Activated CD4-positive, CD25-positive, alpha-beta regulatory T cell treated with anti-CD3 and anti-CD28 coated beads, Interleukin-2, amount 50 U/mL, for 24 hours (primary cell): ENCODE measurements at regions not wholly inside any gene's neighbourhood (a gene's known extent, or its start where the extent isn't known, plus 50 kb on each side); places are given as distances from the start of the nearest gene placed in this dataset.
"Not testable (repeated sequence)": the region's sequence is repeated elsewhere in the genome, so short reads cannot be mapped to it uniquely, and the experiment has no call there.

Experiments used
- ATAC-seq, 2 donors: fragments of 150-1000 bp; cut with Tn5 transposase; one replicate each; pipeline ENCODE4 v1.10.0; 2021; ENCODE audit warnings: mild to moderate bottlenecking in 1 of 2, moderate library complexity in 1 of 2

DNA sequence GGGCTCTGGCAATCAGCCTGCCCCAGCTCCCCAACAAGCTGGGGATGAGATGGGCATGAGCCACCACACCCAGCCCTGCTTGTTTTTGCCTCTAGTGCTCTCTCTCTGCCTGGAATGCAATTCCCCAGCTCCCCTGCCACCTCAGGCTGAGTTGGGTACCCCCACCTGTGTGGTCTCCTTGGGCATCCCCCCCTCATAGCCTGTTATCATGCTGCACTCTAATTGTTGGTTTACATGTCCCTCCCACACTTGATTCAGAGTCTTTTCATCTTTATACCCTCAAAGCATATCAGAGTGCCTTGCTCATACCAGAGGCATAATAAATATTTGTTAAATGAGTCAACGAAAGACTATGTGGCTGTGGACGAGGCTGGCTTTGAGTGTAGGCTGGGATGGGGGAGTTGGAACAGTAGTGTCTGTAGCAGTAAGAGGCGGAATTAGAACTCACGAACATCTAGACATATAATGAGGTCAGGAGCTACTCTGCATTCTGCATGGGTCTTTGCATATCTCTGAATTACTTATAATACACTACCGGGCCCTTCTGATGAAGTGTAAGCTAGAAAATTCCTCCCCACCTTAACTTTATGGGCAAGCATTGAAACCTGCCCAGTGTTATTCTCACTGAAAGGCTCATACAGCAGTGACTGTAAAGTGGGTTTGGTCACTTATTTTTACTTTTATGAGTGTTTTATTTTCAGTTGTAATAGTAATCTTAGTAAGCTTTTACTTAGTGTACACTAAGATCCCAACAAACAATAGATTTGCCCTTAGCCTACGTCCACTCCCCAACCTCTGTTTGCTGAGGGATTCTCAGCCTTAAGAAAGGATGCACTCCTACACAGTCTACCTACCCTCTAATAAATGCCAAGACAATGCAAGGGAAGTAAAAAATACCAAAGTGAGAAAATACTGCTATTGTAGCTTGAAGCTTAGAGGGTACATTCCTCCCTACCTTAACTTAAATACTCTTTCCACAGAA is 58.7 kb downstream of the EDN1 start:
- ATAC-seq: no peak

DNA sequence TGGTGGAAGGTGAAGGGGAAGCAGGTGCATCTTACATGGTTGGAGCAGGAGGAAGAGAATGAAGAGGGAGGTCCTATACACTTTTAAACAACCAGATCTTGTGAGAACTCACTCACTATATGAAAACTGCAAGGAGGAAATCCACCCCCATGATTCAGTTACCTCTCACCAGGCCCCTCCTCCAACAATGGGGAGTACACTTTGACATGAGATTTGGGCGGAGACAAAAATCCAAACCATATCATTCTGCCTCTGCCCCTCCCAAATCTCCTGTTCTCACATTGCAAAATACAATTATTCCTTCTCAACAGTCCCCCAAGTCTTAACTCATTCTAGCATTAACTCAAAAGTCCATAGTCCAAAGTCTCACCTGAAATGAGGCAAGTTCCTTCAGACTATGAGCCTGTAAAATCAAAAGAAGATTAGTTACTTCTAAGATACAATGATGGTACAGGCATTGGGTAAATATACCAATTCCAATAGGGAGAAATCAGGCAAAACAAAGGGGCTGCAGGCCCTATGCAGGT is 60.5 kb downstream of the EDN1 start:
- ATAC-seq: no peak

DNA sequence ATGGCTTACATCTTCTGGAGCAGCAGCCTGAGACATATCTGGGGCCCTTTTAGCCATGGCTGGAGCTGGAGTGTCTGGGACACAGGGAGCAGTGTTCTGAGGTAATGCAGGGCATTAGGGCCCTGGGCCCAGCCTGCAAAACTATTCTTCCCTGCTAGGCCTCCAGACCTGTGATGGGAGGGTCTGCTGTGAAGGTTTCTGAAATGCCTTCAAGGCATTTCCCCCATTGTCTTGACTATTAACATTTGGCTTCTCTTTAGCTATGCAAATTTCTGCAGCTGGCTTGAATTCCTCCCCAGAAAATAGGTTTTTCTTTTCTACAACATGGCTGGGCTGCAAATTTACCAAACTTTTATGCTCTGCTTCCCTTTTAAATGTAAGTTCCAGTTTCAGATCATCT is 61.5 kb downstream of the EDN1 start:
- no peak for ATAC-seq

DNA sequence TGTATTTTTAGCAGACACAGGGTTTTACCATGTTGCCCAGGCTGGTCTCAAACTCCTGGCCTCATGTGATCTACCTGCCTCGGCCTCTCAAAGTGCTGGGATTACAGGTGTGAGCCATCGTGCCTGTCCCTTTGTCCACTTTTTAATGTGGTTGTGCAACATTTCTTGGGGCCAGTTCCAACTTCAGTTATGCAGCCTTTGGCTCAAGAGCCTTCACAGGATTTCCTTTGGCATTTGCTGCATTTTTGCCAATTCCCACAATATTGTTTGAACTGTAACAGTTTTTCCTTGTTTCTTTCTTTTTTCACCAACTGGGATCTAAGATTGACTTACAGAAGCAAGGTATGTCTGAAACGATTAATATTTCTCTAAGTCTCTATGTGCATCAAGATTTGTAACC is 63.6 kb downstream of the EDN1 start:
- no peak for ATAC-seq

DNA sequence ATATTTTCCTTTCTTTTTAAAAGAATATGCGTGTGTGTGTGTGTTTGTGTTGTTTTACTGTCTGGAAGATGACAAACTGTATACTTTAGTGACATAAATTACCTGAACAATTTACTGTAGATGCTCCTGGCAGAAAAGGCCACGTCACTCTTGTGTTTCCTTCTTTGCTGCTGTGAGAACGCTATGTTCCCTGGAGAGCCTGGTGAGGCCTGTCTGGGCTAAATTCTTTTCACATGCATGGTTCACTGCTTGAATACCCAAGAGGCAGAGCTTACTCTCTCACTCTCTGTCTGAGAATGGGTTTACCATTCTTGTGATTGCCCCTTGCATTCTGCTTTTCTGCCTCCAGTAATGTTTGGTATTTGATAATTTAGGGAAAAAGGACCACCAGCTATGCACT is 64.3 kb downstream of the EDN1 start:
- ATAC-seq: no peak

DNA sequence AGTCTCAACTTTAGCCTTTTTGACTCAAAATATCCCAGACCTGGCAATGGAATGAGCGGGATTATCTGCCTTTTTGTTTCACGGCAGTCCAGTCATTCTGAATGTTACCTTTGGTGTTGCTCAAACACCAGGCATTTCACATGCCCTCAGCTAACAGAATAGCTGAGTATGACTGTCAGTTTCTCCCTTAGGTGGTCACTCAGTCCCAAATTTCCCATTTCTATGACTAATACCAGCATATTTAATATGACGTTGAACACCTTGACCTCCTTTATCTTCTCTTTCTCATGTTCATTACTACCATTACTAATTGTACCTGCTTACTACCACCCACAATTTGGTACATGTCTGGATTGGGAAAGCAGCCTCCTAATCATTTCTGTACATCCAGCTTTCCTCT is 65.2 kb downstream of the EDN1 start:
- no peak for ATAC-seq

DNA sequence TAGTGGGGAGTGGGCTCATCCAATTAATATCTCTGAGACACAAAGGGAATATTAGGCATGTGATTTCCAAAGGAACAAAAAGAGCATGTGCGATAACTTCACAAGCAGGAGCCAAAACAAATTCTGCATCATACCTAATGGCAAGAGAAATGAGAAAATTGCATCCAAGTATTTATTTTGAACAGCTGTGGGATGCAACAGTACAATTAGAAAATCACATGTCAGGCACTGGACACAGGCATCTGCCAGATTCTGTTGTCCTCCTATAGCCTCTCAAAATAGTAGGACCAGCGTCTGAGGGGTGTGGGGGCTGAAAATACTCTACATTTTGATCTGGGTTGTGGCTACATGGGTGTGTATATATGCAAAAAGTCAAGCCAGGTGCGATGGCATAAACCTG is 66.3 kb downstream of the EDN1 start:
- ATAC-seq: no peak

DNA sequence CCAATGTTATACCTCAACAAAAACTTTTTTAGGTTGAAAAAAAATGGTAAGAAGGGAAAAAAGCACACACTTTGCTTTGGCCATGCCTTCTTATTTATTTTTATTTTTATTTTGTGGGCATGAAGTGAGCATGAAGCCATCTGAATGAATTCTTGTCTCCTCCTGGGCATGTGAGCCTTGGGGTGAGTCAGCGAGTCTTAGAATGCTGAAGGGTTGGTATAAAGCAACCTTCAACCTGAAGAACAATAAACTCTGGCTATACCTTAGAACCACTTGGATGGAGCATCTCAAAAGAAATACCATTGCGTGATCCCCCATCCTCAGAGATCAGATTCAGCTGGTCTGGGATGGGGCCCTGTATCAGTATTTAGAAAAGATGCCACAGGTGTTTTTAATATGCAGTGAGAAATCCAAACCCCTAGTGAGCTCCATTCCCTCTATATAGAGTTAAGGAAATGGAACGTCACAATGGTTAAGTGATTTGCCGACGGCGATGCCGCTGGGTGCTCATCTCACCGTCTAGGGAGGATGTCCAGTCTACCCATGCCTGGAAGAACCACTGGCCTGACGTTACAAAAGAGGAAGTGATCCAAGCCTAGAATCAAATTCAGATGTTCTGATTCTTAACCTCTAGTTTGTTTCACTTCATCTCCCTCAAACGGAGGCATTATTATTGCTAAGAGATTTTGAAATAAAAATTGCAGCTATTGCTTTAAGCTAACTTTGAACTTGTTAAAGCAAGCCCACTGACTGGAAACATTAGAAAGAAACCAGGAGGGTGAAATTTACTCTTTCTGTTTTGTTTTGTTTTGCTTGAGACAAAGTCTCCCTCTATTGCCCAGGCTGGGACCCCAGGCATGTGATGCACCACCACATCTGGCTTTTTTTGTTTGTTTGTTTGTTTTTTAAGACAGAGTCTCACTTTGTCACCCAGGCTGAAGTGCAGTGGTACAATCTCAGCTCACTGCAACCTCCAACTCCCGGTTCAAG is 67.1 kb downstream of the EDN1 start:
- no peak for ATAC-seq

DNA sequence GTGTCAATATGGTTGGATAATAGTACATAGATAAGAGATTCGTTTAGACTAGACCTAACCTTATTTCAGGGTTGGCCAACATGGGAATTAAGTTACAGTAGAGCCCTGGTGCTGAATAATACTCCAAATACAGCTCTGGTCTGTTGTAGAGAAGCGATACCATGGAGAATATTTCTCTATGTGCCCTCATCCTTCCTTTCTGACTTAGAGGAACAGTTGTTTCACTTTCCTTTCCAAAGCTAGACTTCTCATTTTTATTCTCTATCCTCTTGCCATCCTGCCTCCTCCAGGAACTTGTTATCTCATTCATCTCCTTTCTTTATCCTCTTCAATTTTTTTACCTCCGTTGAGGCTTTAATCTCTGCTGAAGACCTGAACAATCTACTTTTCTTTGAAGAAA is 68.9 kb downstream of the EDN1 start:
- ATAC-seq: no peak

DNA sequence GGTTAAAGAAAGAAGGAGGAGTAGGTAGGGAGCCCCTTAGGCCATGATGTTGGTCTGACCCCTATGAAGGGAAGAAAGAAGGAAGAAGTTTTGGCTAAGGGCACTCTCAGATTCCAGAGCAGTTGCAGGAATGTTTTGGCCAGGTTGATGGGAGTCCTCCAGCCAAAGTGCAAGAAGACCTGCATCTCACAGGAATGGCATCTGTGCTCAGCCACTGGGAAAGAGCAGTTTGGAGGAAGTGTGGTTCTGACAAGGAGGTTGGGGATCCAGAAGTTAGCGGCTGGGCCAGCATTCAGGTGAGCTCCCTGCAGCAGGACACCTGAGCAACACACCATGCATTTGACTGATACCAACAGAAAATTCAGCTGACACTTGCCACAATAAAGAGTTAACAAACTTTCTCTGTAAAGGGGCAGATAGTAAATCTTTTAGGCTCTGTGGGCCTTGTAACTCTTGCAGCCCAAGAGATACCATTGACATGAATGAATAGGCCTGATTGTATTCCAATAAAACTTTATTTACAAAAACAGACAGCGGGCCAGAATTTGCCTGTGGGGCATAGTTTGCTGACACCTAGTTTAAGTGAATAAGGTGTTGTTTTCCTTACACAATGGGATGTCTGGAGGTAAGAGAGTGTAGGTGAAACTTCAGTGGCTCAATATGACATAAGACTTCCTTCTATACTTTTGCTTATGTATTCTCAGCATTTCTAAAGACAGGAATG is 71.0 kb downstream of the EDN1 start:
- ATAC-seq: no peak

DNA sequence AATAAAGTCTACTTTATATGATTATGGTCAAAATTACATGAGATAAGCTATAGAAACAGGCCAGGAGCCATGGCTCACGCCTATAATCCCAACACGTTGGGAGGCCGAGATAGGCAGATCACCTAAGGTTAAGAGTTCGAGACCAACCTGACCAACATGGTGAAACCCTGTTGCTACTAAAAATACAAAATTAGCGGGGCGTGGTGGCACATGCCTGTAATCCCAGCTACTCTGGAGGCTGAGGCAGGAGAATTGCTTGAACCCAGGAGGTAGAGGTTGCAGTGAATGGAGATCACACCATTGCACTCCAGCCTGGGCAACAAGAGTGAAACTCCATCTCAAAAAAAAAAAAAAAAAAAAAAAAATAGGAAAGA is 73.1 kb downstream of the EDN1 start:
- ATAC-seq: not testable (repeated sequence)

DNA sequence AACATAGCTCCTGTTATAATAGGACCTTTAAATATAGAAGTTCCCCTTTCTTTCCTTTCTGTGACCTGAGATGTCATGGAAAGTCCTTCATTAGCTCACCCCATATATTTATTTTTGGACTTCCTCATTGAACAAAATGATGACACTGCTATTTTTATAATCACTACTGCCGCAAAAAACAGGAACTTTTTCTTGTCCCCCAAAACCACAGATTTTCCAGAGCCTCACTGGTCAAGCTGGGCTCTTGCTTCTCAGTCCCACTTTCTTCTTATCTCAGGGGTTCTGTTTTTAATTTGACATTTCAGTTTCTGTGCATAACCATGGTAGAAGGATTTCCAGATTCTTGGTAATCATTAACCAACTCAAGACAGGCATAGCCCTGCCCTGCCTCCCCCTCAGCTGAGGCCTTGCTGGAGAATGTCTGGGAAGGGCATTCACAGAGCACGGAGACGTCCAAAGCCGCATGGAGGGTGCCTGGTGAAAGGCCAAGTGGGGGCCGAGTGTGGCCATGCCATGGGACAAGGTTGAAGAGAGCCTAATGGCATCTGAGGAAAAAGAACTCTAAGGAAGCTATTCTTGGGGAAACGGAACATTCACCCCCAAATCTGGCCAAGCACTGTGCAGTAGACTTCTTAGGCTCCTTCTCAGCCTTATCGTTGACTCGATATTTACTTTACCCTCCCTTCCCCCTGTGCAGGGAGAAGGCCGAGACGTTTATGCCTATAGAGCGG is 73.7 kb downstream of the EDN1 start:
- no peak for ATAC-seq

DNA sequence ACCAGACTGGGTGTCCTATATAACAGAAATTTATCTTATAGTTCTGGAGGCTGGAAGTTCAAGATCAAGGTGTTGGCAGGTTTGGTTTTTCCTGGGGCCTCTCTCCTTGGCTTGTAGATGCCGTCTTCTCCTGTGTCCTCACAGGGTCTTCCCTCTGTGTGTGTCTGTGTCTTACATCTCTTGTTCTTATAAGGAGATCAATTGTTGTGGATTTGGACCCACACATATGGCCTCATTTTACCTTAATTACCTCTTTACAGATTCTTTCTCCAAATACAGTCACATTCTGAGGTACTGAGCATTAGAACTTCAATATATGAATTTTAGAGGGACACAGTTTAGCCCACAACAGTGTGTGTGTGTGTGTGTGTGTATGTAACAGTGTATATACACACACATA is 74.5 kb downstream of the EDN1 start:
- ATAC-seq: no peak

DNA sequence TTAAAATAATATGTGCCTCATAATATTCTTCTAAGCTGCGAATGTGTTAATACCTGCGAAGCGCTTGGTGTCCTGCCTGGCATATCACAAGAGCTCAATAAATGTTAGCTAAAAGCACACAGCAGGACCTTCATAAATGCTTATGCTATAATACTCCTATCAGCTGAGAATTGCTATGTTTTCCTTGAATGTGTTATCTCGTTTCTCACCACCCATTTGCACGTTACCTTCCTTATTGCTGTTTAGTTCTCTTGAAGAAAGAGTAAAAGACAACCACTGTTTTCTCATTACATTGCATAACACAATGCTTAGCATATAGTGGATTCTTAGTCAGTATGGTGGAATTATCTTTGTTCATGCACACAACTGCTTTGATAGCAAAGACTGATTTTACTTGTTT is 76.6 kb downstream of the EDN1 start:
- no peak for ATAC-seq

DNA sequence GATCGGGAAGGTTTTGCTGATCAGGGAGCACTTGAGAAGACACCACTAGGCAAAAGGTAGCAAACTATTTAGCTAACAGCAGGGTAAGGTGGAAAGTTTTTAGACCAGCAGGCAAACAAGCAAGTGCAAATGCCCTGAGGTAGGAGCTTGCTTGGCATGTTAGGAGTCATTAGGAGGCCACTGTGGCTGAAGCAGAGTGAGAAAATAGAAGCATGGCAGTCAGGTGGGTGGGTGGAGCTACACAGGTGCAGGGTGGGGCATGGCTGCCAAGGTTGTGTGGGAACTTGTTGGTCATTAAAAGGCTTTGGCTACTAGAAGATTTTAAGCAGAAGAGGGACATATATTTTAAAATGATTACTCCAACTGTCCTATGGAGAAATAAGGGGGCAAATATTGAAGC is 77.3 kb downstream of the EDN1 start:
- ATAC-seq: no peak

DNA sequence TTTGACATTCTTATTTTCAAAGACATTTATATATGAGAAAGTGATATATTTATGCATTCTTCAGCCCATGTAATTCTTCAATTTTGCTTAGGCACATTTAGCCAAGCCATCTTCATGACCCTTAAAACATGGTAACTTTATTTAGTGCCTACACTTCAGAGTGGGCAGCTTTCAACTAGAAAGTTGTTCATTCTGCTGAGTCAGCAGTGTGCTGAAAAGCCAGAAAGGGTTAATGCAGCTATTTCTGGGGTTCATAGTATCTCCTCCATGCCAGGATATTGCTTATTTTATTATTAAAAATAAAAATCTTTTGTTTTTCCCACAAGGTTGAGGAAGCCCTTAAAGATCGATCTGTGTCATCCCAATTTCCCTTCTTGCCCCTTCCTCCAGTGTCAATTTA is 79.2 kb downstream of the EDN1 start:
- no peak for ATAC-seq

DNA sequence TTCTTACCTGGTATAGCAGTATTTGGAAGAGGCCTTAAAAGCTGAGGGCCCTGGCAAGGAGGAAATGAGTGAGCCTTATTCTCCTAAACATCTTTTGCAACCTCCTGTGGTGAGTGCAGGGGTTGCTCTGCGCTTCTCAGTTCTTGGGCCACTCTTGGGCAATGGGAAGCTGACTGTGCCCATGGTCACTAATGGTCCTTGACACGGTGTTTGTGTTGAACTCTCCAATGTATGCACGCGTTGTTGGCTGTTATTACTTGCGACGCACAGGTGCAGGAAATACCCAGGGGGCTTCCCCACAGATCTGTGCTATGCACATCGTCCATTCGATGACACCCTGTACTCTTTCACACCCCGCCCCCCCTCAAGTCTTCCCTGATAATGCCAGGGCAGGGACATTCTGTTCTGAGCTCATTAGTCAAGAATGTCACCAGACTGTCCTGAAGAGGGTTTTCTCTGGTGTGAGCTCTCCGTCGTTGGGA is 79.7 kb downstream of the EDN1 start:
- ATAC-seq: no peak

DNA sequence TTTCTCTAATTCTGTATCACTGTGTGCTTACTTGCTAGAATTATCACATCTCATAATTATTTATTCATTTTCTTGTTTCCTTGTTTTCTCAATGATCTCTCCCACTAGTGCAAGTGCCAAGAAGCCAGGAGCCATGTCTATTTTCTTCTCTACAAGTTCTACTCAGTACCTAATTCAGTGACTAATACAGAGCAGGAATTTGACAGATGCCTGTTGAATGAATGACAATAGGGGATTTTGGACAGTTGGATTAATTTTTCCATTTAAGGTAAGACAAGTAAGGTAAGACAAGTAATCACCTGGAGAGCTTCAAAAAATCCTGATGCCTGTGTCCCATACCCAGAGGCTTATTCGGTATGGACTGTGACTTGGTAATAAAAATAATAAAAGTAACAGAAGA is 81.0 kb downstream of the EDN1 start:
- ATAC-seq: no peak

DNA sequence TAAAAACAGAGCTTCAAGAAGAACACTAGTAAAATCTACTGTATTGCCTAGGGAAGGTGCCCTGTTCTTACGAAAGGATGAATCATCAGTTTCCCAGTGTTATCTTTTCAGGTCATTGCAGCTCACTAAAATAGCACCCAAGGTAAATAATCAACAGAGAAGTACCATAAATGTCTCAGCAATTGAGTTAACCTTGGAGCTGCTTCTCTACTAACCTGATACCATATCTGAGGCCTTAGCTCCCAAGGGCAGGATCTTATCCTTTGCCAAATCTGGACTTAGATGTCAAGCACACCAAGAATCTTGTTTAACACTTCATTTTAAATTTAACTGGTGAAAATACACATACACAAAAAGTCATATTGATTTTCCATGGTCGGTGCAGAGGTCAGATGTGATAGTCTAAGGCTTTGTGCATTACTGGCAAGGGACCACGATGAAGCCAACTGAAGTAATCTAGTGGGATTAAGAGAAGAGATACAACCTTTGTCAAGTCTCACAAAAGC is 81.5 kb downstream of the EDN1 start:
- ATAC-seq: no peak

DNA sequence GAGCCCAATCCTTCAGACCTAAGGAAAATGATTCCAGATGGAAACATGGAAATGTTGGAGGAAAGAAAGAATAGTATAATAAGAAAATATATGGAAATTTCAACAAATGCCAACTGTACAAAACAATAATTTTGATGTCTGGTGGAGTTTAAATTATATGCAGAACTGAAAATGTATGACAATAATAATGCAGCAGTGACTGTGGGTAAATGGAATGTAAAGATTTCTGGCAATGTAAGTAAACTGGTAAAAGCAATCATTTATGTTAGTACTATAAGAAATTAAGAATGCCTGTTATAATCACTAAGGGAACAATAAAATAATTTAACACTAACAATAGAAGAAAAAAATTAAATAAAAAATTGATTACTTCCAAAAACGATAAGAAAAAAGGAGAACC is 89.0 kb downstream of the EDN1 start:
- no peak for ATAC-seq

DNA sequence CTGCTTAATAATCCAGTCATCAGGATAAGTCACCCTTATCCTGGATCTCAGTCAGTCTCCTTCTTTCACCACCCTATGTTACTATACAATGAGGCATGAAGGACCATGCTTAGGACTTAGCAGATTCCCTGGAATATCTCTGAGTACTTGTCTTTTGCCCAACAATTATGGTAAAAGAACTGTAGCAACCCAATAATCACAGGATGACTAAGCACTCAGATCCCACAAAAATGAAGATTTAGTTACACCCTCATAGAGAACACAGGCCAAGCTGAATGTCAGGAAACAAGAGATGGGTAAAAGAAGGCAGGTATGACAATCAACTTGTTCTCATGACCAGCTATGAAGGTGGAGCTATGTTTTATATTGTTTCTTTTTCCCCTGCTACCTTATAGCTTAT is 91.4 kb downstream of the EDN1 start:
- ATAC-seq: no peak

DNA sequence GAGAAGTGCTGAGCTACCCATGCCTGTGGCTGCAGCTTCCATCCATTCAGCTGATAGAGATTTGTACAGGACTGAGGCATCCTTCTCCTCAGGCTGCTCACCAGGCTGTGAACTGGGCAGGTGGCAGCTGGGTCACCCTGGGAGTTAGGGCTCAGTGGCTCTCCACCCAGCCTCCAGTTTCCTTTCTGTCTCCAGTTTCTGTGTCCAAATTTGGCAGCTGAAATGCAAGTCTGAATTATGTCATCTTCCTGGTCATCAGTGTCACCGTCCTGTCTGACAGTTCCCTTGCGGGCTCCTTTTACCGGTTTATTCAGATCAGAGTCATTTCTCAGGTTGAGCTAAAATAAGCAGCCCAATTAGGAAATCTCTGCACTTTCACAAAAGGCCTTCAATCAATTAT is 93.3 kb downstream of the EDN1 start:
- no peak for ATAC-seq
